Skin of body (tissue), 1 donor: ENCODE measurements at regions not wholly inside any gene's neighbourhood (a gene's known extent, or its start where the extent isn't known, plus 50 kb on each side); places are given as distances from the start of the nearest gene placed in this dataset.

Source experiments
- DNase-seq: peaks from one replicate; lab custom pipeline; 2025; lab: John Stamatoyannopoulos, UW

DNA sequence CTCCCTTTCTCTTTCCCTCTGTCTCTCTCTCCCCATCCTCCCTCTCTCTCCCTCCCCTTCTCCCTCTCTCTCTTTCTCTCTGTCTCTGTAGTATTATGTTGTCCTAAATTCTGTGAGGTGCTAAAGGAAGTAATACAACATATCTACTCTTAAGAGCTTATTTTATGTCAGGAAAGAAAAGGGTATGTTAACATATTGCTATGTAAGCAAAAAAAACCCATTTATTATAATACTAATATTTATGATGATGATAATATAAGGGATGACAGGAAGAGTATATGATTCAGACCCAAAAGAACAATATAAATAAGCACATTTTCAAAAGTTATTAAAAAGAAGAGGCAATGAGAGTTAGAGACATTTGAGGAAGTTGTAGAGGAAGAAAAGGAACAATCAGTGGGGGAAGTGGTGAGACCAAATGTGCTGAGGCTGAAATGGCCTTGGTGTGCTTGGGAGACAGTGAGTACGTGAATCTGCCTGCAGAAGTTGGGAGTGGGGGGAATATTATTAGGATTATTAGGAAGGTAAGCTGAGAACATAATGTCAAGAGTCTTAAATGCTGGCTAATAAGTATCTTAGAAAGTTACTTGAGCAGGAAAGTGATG is 303.6 kb upstream of the FERMT1 start:
- DNase-seq = no peak

DNA sequence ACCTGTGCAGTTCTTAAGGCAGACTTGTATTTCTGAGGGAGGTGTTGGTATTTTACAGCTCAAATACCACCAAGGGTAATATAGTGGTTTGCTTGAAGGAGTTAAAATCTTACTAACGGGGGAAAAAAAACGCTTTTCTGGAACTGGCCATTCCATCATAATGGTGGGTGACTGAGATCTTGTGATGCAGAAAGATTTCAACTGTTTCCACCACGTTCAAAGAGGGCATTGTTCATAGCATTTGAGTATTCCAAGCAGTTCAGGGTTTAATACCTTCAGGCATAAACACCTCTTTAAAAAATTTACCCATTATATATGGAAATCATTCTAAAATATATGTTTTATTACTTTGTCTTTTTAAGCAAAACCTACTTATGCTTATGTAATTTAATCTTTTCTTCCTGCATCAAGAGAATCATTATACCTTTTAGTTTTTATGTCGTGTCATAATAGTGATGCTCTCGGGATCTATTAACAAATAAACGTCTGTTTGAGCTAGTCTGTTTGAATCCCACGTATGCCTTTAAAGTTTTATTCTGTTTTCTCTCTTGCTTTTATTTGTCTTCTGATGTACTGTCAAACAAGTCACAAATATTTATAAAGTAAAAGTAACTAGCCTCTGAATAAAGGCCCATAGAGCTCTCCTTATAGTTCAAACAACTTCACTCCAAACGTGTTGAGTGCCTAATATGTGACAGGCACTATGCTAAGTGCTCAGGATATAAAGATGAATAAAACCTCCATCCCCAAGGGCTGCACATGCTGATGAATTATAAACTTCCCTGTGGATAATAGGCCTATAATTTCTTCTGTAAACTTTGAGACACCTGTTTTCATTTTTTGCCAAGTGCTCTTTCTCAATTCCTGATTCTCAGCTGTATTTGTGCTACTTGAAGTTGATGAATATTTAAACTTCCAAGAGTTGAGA is 298.8 kb upstream of the FERMT1 start:
- DNase-seq = no peak

DNA sequence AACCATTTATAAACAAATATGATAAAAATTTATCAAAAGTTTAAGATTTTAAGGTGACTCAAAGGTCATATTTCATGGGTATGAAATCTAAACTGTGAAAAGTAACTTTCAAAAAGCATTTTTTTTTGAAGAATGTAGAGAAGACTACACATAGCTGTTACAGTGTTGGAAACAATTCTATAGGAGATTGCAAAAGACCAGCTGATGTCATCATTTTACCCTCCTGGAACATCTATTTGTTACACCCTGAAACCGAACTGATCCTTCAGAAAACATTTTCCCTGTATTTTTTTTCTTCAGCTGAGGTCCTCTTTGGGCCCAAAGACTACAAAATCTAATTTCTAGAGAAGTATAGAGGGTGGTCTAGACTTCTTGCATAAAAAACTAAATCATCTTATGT is 297.5 kb upstream of the FERMT1 start:
- DNase-seq = no peak

DNA sequence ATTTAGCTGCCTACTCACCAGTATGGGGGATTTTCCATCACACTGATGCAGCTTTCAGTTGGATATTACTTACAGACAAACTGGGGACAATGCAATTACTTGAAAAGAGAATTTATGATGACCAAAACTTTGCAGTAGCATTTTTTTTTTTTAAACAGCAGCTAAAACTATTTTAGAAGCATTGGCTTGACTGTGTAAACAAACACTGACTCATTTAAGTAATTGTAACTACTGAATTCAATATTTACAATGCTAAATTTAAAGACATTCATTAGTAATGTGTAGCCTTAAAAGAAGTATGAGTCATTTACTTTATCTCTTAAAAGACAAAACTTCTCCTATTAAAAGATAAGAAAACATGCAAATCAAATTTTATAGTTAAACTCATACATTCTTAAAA is 295.9 kb upstream of the FERMT1 start:
- DNase-seq = no peak

DNA sequence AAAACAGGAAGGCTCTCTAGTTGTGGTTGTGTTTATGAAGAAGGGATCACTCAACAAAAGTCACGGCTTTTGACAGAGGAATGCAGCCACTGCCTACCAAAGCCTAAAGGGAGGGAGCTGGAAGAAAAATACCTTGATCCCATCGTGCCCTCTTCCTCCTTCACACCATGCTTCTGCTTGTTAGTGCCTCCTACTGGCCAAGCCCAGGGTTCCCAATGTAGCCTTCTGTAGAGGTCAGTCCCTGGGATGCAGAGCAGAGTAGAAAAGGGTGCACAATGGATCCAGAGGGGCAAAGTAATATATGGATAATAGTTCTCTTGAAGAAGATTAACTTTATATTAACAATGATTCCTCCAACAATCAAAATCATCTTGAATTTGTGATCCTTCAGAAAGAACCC is 293.5 kb upstream of the FERMT1 start:
- no peak for DNase-seq

DNA sequence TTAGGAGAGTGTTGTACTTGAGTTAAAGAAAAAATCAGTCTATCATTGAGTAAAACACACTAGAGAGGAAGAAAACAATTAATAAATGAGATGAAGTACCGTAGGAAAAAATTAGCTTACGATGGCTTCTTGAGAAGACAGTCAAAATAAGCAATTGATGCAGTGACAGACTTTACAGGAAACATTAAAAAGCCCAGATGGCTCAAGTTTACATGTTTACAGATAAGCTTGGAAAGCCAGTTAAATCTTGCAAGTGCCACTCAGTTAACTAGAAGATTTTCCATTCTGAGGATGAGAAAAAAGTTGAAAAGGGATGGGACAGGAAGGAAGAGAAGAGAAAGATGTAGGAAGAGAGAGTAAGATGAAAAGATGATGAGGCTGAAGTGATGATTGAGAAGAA is 288.8 kb upstream of the FERMT1 start:
- no peak for DNase-seq

DNA sequence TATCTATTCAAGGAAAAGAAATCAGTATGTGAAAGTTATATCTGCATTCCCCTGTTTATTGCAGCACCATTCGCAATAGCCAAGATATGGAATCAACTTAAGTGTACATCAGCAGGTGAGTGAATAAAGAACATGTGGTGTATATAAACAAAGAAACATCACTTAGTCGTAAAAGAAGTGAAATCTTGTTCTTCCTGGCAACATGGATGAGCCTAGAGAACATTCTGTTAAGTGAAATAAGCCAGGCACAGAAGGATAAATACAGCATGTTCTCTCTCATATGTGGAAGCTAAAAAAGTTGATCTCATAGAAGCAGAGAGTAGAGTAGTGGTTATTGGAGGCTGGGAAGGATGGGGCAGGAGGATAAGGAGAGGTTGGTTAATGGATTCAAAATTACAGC is 287.9 kb upstream of the FERMT1 start:
- DNase-seq = no peak

DNA sequence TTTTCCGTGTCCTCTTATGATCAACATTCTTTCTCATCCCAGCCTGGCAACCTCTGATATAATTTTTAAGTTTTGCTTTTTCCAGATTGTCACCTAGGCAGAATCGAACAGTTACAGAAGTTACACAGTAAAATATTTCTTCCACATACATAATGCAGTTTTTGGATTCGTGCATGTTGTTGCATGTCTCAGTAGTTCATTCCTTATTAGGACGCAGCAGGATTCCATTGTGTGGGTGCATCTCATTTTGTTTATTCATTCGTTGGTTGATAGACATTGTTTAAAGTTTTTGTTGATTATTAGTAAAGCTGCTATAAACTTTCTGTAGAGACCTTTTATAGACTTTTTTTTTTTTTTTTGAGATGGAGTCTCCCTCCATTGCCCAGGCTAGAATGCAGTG is 284.3 kb upstream of the FERMT1 start:
- DNase-seq = no peak

DNA sequence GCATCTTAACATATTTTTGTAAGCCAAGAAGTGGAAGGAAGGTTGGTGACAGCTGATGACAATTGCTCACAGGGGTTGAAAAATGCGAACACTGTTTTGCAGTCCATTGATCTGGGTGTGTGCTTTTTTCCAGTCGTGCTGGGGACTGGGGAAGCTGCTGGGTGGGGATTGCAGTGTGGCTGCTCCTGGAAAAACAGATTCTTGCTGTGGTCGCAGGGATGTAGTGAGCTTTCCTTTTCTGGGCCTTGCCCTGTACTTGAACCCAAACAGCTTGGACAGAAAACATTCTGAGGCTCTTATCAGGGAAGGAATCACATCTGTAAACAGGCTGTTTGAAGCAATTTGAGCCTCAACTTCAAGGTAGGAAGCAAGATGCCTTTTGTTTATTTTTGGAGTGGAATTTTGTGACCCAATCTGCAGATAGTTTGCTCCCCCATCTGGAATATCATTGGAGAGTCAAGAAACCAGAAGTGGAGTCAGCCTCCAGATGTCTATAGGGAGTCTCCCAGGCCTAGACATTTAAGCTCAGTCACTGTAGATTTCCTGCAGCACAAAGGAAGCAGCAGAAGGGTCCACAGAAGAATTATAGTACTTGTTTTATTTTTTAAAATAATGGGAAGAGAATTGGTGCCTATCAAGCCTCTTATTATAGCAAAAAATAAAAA is 279.2 kb upstream of the FERMT1 start:
- no peak for DNase-seq

DNA sequence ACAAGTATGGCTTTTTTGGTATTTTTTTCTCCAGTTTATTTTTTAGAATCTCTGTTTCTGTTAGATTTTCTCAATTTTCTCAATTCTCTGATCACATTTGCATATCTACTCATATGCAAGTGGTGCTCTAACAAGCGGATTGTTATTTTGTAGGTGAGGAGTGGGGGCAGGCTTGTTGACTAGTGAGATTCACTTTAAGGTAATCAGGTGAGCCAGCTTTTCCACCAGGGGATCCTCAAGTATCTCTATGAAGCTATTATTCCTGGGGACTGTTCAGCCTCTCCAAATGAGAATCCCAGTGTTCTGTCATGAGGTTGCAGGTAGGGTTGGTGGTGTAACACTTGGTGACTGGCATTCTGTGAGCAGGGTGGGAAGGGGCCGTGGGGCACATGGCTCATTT is 274.3 kb upstream of the FERMT1 start:
- DNase-seq = no peak

DNA sequence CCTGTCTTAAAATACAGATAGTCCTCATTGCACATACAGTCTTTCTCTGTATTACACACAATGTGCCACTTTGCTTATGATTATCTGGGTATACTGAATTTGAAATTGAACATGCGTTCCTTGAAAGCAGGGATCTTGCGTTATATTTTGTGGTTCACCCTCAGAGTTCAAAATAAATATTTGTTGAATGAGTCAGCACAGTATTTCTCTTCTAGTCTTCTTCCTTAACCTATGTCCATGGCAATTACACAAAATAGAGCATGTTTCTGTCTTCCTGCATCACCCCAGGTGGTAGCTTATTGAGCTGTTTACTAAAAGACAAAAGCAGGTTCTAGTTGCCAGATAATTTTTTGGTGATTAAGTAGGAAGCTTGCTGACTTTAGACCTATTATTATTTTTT is 272.9 kb upstream of the FERMT1 start:
- DNase-seq = no peak

DNA sequence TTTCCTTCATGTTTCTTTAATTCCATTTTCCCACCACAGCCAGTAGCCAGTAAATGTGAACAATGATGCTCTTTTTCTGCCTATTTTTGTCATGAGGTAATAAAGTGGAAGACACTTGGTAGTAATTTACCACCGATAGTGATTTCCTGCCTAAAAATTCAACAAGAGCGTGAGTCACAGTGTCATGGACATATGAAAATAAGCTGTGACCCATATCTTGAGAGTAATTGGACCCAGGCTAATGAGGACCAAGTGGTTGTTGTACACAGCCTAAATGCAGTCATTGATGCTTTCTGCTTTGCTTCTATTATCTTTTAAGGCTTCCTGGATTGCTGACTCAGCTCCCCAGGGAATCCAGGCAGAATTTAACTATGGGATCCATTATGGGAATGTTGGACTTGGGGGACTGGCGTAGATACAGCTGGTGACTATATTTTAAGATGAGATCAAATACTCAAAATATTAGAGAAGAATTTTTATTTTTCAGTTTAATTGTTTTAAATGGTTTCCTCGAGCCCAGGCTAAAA is 265.9 kb upstream of the FERMT1 start:
- DNase-seq = no peak

DNA sequence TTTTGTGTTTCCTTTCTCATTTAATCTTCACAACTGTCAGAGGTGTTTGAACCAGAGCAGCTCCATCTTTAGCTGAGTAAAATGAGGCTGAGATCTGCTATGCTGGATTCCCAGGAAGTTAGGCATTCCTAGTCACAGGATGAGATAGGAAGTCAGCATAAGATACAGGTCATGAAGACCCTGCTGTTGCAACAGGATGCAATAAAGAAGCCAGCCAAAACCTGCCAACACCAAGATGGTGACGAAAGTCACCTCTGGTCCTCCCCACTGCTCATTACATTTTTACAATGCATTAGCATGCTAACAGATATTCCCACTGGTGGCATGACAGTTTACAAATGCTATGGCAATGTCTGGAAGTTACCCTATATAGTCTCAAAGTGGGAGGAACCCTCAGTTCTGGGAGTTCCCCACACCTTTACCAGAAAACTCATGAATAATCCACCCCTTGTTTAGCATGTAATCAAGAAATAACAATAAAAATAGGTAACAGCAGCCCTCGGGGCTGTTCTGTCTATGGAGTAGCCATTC is 262.2 kb upstream of the FERMT1 start:
- DNase-seq = no peak

DNA sequence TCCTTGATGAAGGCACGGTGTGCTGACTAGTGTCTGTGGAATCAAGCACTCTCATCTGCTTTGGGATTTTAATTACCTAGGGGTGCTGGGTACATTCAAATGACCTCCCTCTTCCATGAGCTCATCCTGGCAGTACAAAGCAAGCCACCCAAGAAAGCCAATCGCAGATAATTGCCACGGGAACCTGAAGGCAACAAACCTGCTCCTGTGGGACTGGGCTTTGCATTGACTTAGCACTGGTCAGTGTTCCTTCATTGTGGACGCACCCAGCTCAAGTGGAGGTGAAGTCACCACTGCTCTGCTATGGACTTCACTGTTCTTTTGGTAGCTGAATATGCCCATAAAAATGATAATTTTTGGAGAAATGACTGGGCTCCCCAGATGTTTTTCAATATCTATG is 261.6 kb upstream of the FERMT1 start:
- DNase-seq = no peak

DNA sequence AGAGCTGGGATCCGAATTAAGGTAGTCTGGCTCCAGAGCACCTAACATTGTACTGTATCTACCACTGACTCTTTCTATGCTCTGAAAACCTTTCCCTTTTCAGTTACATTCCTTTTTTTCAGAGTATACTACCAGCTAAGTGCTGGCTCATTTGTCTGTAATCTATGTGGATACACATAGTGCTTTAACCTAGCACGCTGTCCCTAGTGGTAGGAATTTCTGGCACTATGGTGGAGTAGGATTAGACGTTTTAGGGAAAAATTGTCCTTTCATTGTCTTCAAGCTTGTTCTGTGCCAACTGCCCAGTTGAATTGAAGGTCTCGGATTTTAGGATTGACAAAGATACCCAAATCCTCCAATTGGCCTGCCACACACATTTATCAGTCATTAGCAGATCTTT is 259.1 kb upstream of the FERMT1 start:
- no peak for DNase-seq

DNA sequence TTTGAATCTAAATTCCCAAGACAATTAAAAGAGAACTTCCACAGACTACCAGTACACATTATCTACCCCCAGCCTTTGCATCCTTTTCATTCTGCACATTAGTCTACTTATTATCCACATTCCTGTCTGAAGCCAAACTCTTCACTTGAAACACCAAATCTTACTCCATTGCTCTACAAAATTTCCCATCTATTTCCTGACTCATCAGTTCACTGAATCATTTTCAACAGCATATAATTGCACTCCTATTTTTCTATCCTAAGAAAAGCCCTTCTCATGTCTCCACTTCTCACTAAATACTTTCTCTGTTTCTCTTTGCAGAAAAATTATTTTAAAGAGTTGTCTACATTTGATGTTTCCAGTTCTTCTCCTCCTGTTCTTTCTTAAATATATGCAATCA is 239.4 kb upstream of the FERMT1 start:
- DNase-seq = no peak

DNA sequence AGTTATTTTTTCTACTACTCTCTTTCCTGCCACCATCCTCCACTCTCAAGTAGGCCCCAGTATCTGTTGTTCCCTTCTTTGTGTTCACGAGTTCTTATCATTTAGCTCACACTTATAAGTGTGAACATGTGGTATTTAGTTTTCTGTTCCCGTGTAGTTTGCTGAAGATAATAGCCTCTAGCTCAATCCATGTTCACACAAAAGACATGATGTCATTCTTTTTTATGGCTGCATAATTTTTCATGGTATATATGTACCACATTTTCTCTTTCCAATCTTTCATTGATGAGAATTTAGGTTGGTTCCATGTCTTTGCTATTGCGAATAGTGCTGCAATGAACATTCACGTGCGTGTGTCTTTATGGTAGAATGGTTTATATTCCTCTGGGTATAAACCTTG is 237.9 kb upstream of the FERMT1 start:
- DNase-seq = no peak

DNA sequence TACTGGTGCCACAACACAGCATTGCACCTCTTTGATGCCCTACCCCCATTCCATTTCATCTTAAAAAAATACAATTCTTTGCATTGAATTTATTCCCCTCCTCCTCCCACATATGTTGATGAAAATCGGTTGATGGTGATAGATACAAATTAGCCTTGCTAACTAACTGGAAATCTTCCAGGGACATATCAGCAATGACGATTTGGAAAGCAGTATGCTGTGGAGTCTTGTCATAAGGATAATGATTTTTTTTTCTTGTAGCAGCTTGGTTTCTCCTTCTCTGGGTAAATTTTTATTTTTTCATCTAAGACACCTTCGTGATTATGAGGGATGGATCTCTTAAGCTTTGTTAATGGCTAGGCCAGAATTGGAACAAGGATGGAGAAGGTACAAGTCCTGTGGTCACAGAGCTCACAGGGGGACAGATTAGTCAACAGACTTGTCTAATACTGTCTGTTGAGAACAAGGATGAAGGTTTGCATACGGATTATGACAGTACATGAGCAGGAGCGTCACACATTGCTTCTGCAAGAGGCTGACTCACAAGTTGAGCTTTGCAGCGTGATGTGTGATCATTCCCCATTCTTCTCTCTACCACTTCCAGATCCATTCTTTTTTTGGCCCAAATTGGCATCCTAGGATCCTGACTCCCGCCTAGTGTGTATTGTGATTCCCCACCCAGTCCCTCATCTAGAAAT is 233.1 kb upstream of the FERMT1 start:
- DNase-seq = no peak

DNA sequence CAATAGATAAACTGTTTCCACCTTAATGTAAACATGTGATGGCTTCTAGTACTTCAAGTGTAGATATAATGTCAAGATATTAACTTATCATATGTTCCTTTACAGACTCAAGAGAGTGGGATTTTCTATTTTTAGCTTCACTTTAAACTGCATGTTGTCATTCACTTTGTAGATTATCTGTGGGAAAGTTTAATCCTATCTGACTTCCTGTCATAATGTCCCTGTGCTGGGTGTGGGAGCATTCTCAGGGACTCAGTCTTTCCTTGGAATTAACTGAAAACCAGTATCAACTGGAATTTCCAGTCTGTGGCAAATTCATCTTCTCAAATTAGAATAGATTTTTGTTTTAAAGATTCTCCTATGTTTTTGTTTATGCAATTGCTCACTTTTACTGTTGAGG is 226.1 kb upstream of the FERMT1 start:
- DNase-seq = no peak

DNA sequence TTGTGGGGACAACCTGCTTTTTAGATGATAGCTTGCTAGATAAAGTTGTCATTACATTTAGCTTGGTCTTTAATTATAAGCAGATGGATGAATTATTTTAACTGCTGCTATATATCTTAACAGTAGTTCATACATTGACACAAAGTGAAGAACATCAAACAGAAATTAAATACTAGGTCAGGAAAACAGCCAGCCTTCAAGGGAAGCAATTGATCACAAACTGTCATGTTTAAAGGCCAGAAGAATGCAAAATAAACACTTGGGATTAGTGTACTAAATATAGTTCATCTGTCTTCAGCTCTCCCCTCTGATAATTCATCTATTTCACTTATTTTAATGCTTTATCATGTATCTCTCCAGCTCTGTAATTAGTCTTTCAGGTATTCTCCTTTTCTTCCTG is 225.1 kb upstream of the FERMT1 start:
- no peak for DNase-seq

DNA sequence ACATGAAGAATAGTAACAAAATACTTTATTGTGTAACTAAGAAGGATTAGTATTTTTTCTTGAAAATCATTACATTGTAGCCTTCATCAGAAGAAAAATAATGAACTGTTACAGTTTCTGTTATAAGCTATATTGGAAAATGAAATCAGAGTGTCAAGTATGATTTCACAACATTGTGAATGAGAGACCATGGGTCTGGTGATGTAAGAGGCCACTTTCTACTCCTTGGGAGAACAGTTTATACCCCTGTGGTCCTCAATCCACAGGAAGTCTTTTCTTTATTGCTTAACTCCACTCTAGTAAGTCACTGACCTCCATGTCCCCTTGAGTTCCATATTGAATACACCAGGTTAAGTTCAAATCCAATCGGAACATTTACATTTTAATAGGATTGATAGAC is 218.7 kb upstream of the FERMT1 start:
- no peak for DNase-seq

DNA sequence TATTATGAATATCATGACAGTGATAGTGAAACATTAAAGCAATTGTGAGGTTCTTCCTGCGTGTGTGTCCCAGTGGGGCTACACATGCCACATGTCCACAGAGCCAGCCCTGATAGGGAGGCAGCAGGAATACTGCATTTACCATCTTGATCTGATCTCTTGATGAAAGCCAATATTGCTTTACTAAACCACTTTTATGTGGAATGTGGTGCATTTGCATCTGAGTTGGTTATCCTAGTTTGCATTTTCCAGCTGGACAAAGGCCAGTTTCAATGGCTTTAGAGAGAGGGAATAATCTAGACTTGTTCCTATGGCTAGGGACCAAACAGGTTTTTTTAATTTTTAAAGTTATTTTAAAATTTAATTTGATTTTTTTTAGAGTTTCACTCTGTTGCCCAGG is 216.3 kb upstream of the FERMT1 start:
- no peak for DNase-seq
